ENCODE measurements at regions not wholly inside any gene's neighbourhood (a gene's known extent, or its start where the extent isn't known, plus 50 kb on each side); places are given as distances from the start of the nearest gene placed in this dataset.

- no peak for TF ChIP-seq POLR2AphosphoS5 (IDR thresholded peaks at IDR 0.05)
- TF ChIP-seq CTCF (IDR thresholded peaks at IDR 0.05): peak in 2 of 3 experiments; percentile 22 to 39
- TF ChIP-seq POLR2A (IDR thresholded peaks at IDR 0.05; ENCODE audit: low read depth): no peak
Measured at GRCh38 chr1:165129568-165130164, 226.8 kb downstream of the LMX1A start.

All from esophagus muscularis mucosa (tissue), 3 donors.